ENCODE measurements at regions not wholly inside any gene's neighbourhood (a gene's known extent, or its start where the extent isn't known, plus 50 kb on each side); places are given as distances from the start of the nearest gene placed in this dataset.

GRCh38 chr10:80751940-80752339 is 214.2 kb downstream of the SH2D4B start:
- TF ChIP-seq CTCF (IDR thresholded peaks at IDR 0.05) (no peak), POLR2A (IDR thresholded peaks at IDR 0.05) (no peak)
